ENCODE measurements at regions not wholly inside any gene's neighbourhood (a gene's known extent, or its start where the extent isn't known, plus 50 kb on each side); places are given as distances from the start of the nearest gene placed in this dataset.

DNA sequence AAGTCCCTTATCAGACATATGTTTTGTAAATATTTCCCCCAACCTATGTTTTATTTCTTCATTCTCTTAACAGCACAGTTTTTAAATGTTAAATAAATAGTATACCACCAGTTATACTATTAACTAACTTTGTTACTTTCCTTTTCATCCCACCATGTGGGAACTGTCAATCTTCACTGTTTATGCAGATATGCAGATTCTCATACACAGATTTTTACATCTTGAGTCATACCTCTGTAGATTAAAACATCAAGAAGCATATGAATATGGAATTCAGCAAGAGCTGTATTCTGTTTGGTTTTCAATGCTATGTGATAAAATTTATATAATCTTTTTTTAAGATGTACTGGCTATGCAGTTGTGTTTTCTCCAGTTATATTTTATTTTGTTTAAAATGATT, 566.3 kb downstream of the LIG4 start:
- no peak overlapping the region for H3K4me3 ChIP-seq (ENCODE audit: control insufficient read depth, low read depth, low read length)
- no peak for DNase-seq (ENCODE audit: low read depth)
- TF ChIP-seq, protein P1, sequence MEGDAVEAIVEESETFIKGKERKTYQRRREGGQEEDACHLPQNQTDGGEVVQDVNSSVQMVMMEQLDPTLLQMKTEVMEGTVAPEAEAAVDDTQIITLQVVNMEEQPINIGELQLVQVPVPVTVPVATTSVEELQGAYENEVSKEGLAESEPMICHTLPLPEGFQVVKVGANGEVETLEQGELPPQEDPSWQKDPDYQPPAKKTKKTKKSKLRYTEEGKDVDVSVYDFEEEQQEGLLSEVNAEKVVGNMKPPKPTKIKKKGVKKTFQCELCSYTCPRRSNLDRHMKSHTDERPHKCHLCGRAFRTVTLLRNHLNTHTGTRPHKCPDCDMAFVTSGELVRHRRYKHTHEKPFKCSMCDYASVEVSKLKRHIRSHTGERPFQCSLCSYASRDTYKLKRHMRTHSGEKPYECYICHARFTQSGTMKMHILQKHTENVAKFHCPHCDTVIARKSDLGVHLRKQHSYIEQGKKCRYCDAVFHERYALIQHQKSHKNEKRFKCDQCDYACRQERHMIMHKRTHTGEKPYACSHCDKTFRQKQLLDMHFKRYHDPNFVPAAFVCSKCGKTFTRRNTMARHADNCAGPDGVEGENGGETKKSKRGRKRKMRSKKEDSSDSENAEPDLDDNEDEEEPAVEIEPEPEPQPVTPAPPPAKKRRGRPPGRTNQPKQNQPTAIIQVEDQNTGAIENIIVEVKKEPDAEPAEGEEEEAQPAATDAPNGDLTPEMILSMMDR (IDR thresholded peaks at IDR 0.05; ENCODE audit: control insufficient read depth, insufficient read depth, low read depth, low read length, missing control alignments), result no peak

DNA sequence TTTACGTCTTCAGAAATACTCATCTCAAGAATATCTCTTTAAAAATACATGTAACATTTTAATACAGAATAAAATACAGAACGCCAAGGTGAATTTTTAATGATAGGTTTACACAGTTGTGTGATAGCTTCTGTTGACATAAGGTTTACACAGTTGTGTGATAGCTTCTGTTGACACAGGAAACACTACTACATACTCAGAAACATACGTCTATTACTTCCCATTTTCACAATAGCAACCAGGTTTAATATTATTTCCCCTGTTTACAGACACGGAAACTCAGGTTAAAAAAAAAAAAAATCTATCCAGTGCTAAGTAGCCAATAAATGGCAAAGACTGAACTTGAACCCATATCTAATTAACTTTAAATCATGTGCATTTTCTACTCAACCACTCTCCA, 571.2 kb downstream of the LIG4 start:
- DNase-seq (ENCODE audit: low read depth), result no peak
- TF ChIP-seq, protein P1 (IDR thresholded peaks at IDR 0.05; ENCODE audit: control insufficient read depth, insufficient read depth, low read depth, low read length, missing control alignments), result no peak
- no peak overlapping the region for H3K4me3 ChIP-seq (ENCODE audit: control insufficient read depth, low read depth, low read length)

DNA sequence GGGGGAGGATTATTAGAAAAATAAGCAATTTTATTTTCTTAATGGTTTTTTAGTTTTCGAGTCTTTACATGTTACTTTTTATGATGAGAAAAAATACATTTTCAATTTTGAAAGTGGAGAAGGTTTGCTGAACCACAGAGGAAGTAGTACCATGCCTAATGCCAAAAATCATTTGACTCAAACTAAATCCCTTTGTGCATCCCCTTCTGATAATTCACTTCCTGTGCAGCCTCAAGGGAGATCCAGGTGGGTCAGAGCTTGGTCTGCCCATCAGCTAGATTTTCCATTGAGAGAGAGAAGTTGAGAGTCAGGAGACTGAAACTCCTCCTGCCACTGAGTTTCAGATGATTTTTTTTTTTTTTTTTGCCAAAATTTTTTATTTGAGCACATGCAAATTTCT, 571.7 kb downstream of the LIG4 start:
- no peak for DNase-seq (ENCODE audit: low read depth)
- TF ChIP-seq, protein P1 (IDR thresholded peaks at IDR 0.05; ENCODE audit: control insufficient read depth, insufficient read depth, low read depth, low read length, missing control alignments), result no peak
- H3K4me3 ChIP-seq (ENCODE audit: control insufficient read depth, low read depth, low read length), result no peak overlapping the region

DNA sequence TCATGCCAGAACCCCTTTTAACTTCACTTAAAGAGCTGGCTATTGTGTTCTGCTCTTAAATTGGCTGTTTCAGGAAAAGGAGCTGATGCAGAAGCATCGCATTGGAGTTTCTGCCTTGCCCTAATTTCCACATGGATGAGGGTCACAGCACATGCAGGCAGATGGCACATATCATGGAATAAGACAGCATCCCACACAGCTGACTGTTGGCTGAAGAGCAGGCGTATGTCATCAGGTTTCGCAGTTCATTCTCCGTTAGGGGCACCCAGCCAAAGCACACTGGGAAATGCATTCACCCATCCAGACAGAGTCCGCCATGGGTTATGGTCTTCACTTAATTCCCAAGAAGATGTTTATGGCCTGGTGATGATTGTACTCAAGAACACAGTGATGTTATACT, 572.5 kb downstream of the LIG4 start:
- H3K4me3 ChIP-seq (ENCODE audit: control insufficient read depth, low read depth, low read length), result no peak overlapping the region
- DNase-seq (ENCODE audit: low read depth), result no peak
- TF ChIP-seq, protein P1 (IDR thresholded peaks at IDR 0.05; ENCODE audit: control insufficient read depth, insufficient read depth, low read depth, low read length, missing control alignments), result no peak

DNA sequence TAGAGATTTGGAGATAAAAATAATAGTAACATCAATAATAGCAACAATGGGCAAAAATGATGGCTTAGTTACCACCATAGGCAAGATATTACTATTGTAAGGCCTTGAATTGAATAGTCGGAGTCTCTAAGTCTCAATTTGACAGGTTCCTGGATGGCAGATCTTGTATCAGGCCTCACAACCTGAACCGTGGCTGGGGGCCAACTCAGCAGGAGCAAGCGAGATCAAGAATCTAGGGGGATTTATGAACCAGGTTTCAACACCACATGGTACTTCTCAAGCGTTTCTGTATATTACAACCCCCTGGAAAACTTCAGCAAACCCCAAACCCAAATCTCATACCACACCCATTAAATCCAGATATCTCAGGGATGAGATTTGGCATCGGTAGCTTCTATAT, 573.8 kb downstream of the LIG4 start:
- TF ChIP-seq, protein P1 (IDR thresholded peaks at IDR 0.05; ENCODE audit: control insufficient read depth, insufficient read depth, low read depth, low read length, missing control alignments), result no peak
- DNase-seq (ENCODE audit: low read depth), result no peak
- H3K4me3 ChIP-seq (ENCODE audit: control insufficient read depth, low read depth, low read length), result no peak overlapping the region

DNA sequence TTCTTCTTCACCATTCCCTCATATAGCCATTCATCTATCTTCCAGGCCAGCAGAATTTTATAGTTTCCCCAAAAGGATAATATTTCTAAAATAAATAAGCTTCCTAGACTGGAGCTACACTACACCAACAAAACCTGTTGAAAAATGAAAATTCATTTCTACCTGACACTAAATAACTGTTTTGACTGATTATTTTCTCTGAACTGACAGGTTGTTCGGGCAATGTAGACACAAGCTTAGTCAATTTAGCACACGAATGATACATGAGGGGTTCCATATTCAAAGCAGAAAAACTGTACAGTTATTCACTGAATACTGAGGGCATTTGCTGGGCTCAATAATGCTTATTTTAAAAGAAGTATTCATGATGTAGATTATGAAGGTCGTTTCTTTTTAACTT, 589.7 kb downstream of the LIG4 start:
- TF ChIP-seq, protein P1 (IDR thresholded peaks at IDR 0.05; ENCODE audit: control insufficient read depth, insufficient read depth, low read depth, low read length, missing control alignments), result no peak
- DNase-seq (ENCODE audit: low read depth), result no peak
- H3K4me3 ChIP-seq (ENCODE audit: control insufficient read depth, low read depth, low read length), result no peak overlapping the region

DNA sequence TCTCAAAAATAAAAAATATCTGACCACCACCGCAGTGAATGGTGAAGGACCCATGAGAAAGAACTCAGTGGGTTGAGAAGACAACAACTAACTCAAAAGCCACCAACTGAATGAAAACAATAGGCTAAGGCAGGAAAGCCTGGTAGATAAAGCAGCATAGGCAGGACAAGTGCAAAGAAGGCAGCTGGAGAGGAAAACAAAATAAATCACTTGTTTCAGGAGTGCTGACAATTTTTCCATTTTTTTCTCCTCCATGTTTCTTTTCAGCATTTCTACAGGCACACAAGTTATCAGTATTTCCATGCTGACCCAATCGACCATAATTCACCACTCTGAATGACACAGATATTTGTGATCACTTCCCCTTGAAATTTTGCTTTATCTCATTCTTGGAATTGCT, 597.8 kb downstream of the LIG4 start:
- TF ChIP-seq, protein P1 (IDR thresholded peaks at IDR 0.05; ENCODE audit: control insufficient read depth, insufficient read depth, low read depth, low read length, missing control alignments), result no peak
- DNase-seq (ENCODE audit: low read depth), result no peak
- no peak overlapping the region for H3K4me3 ChIP-seq (ENCODE audit: control insufficient read depth, low read depth, low read length)
